NCI-H146 (cell line): ENCODE measurements at regions not wholly inside any gene's neighbourhood (a gene's known extent, or its start where the extent isn't known, plus 50 kb on each side); places are given as distances from the start of the nearest gene placed in this dataset.

ENCODE experiments used
- DNase-seq: peaks from one replicate; lab custom pipeline; 2025; lab: John Stamatoyannopoulos, UW

GRCh38 chr4:32226204-32226603 lies 1506.0 kb downstream of the PCDH7 start:
- DNase-seq: no peak

- no peak for DNase-seq
Observed at GRCh38 chr4:32226733-32227132, 1506.6 kb downstream of the PCDH7 start.

DNA sequence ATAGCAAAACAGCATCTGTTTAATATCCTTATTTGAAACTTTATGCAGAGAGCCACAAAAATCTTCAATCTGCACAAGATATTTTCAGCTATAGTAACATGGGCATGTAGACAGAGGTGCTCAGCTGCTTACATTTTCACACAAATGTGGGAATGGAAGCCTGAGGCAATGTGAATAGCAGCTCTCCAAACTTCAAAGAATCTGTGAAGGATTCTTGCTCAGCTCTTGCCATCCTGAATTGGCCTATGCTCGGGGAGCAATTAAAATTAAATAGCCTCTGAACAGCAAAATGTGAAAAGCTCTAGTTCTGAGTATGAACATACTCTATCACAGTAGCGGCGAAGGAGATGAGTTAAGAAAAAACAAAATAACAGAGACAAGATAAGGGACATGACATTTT lies 1523.8 kb downstream of the PCDH7 start:
- no peak for DNase-seq

- DNase-seq: no peak
Observed at GRCh38 chr4:32249040-32249439, 1528.9 kb downstream of the PCDH7 start.

DNA sequence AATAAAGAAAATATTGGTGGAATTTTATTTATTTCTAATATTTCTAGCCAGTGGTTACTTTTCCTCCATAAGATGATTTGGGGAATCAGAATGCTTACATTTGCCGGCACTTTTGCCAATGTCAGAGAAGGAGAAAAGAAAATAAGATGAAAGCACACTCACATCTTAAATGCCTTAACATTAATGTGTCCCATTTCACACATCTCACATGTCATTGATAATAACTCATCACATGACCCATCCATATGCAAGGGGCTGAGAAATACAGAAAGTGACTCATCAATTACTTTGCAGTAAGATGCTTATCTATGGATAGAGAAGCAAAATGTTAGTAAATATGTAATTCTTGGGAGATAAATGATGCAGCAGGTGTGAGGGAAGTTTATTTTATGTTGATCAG lies 1531.0 kb downstream of the PCDH7 start:
- DNase-seq: no peak

DNA sequence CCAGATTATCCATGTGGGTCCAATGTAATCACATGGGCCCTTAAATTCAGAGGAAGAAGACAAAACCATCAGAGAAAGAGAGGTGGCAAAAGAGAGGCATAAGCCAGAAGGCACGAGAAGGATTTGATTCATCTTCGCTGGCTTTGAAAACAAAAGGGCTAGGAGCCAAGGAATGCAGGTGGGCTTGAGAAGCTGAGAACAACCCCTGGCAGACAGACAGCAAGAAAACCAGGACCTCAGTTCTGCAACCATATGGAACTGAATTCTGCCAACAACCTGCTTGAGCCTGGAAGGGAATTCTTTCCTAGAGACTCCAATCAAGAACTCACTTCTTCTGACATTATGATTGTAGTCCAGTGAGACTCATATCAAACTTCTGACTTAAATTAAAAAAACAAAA lies 1531.8 kb downstream of the PCDH7 start:
- DNase-seq: no peak

- no peak for DNase-seq
Observed at GRCh38 chr4:32254216-32254615, 1534.0 kb downstream of the PCDH7 start.

- no peak for DNase-seq
Observed at GRCh38 chr4:32258986-32259385, 1538.8 kb downstream of the PCDH7 start.

- no peak for DNase-seq
Observed at GRCh38 chr4:32261196-32261595, 1541.0 kb downstream of the PCDH7 start.

- DNase-seq: no peak
Observed at GRCh38 chr4:32268863-32269262, 1548.7 kb downstream of the PCDH7 start.

DNA sequence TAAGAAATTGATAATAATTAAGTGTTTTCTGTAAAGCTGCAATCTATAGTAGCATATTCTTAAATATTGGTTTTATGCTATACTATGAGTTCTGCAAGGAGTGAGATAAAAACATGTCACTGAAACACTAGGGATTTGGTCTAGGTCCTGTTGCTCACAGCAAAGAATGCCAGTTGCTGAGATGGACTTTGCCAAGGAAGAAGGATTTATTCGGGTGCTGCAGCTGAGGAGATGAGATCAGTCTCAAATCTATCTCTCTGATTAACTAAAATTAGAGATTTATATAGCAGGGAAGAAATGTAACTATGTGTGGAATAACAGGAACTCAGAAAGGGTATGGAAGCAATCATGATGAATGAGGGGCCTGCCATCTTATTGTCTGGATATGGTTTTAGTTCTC lies 1569.9 kb downstream of the PCDH7 start:
- no peak for DNase-seq

GRCh38 chr4:32318926-32319325 lies 1598.8 kb downstream of the PCDH7 start:
- no peak for DNase-seq

DNA sequence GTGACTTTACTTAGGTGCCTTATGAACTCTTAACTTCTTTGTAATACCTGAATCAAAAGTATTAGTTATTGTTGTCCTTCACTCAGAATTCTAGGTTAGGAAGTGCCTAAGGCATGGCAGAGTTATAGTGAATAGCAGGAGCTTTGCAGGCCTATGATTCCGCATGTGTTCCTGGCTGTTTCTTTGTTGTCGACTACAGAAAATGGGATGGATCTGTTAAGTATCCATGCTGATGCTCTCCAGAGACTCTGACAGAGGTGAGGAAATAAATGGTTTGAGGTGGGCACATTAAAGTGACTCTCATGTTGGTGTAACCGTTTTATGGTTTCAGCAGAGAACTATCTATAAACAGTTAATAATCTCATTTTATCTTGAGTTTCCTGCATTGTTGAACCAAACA lies 1601.3 kb downstream of the PCDH7 start:
- no peak for DNase-seq

- DNase-seq: no peak
Observed at GRCh38 chr4:32334759-32335158, 1614.6 kb downstream of the PCDH7 start.

DNA sequence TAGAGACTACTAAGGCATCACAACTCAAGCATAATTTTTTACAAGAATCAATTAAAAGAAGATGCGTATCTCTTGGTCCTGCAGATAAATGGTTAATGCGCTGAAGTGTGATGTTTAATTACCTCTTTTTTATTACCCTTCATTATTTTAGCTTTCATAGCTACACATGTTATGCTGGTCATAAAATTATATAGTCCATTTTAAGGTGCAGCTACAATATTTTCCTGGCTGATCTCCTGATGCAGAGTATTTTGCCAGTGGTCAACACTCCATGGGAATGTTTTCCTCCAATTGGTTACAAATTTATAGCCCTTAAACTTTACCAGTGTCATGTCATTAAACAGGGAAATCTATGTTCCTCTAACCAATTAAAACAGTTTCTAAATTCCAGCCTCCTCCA lies 1617.2 kb downstream of the PCDH7 start:
- DNase-seq: no peak

DNA sequence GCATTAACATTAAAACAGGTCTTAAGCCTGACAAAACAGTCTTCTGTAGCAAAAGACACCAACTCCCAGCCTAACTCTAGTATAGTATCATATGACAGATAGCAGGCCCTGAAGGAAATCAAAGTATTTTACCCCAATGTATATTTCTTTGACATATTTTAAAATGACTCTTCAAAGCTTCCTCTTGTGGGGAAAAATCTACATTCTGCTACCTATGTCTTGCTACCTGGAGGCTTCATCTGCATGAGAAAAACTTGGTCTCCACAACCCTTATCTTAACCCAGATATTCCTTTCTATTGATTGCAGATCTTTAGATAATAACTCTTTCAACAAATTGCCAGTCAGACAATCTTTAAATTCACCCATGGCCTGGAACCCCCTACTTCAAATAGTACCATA lies 1620.4 kb downstream of the PCDH7 start:
- DNase-seq: no peak

GRCh38 chr4:32341342-32341741 lies 1621.2 kb downstream of the PCDH7 start:
- DNase-seq: no peak

DNA sequence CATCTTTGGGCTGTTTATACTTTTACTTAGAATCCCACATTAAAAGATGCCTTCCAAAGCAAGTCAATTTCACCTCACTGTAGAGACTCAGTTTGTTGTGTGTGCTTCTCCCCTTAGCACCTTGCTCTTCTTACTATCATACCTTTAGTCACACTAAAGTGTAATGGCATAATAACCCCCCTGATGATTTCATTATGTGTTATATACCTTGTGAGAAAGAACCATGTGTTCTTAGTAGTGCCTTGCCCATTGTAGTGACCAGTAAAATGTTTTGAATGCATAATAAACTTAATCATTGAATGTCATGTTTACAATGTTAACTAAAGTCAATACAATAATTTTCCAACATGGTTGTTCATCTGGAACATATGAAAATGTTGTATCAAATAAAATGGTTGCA lies 1621.9 kb downstream of the PCDH7 start:
- no peak for DNase-seq

- no peak for DNase-seq
Observed at GRCh38 chr4:32349026-32349425, 1628.9 kb downstream of the PCDH7 start.

GRCh38 chr4:32374206-32374605 lies 1654.0 kb downstream of the PCDH7 start:
- DNase-seq: no peak

DNA sequence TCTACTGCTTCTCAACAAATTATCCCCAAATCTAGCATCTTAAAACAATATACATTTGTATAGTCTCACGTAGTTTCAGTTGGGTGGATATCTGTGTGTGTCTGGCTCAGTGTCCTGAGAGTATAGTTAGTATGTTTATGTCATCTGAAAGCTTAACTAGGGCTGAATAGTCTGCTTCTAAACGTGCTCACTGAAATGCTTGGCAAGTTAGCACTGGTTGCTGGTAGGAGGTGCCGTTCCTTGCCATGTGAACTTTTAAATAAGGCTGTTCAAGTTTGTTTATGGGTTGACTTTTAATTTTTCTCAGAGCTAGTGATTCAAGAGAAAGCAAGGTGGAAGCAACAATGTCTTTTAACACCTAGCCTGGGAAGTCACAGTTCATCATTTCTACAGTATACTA lies 1673.6 kb downstream of the PCDH7 start:
- DNase-seq: no peak

DNA sequence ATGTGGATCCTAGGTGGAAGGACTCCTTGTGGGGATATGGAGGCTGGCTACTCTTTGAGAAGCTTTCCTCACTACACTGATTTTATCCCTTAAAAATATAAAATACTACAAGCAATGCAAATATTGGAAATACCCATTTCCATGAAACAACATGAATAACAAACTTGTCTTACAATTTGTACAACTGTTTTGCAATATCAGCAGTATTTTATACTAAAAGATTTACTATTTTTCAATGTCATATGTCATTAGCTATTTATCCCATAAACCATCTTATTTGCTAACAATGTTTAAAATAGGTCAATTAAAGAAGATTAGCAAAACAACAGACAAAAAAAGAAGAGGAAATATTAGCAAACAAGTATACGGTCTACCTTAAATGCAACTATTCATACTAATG lies 1674.1 kb downstream of the PCDH7 start:
- DNase-seq: no peak

DNA sequence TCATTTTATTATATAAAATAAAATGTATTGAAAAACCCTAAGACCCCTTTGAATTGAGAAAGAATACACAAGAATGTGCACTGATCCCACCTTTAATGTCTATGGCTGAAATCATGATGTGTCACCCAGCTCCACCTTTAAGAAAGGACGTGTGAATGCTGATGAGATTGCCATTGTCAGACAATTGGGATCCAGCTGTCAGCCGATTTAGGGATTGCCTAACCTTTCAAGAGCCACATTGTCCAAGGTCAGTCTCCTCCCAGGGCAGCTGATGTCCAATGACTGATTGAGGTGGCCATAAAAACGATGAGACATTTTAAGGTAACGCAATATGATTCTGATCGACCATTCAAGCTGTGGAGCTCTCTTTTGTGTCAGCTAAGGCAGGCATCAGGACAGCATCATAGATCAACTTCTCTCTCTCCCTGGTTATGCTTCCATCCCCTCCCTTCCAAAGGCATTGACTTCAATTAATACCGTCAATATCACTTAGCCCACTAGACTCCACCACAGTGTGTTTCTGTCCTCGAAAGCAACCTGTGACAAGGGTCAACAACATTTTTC lies 1676.4 kb downstream of the PCDH7 start:
- DNase-seq: peak; percentile 40

DNA sequence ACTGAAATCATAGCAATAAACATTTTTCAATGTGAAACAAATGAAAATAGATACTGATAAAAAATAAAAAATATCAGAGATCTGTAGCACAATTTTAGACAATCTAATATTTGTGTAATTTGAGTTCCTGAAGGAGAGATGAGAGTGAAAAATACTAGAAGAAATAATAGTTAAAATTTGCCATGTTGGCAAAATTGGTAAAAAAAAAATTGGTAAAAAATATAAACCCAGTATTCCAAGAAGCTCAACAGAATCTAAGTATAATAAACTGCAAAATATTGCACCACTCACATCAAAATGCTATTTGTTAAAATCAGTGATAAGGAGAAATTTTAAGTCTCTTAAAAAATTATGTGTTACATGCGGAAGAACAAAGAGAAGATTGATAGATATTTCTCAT lies 1680.7 kb downstream of the PCDH7 start:
- DNase-seq: no peak
